GM12878 (cell line): ENCODE measurements at regions not wholly inside any gene's neighbourhood (a gene's known extent, or its start where the extent isn't known, plus 50 kb on each side); places are given as distances from the start of the nearest gene placed in this dataset.

Source experiments
- ATAC-seq: fragments of 200-7000 bp; cut with Tn5 transposase; 3 replicates; pipeline ENCODE4 v1.9.1; 2020; ENCODE audit warnings: mild to moderate bottlenecking, moderate library complexity
- BruUV-seq: library from RNA; stranded (reverse); fragments of 400-500 nt; replicated peaks from 2 replicates; lab custom pipeline; 2021; lab: Mats Ljungman, UMichigan
- CTCF ChIA-PET: fragments of 300-600 bp; sonication (Branson Sonifier 250); formaldehyde crosslinking; extraction: SDS; loops from one replicate; lab custom pipeline; 2021; ENCODE audit warnings: inconsistent platforms; lab: Yijun Ruan, JAX
- POLR2A ChIA-PET: fragments of 350-600 bp; formaldehyde crosslinking; extraction: SDS; loops from one replicate; lab custom pipeline; 2021; ENCODE audit warnings: inconsistent platforms; lab: Charles Lee
- RAD21 ChIA-PET: fragments of 300-600 bp; sonication (Branson Sonifier 250); formaldehyde crosslinking; loops from one replicate; lab custom pipeline; 2023; ENCODE audit warnings: antibody characterized with exemption; ENCODE audit not compliant: unreplicated experiment; lab: Charles Lee
- SMC1A ChIA-PET: fragments of 300-600 bp; sonication (Branson Sonifier 250); formaldehyde crosslinking; loops from one replicate; lab custom pipeline; 2023; ENCODE audit not compliant: unreplicated experiment, uncharacterized antibody; lab: Charles Lee
- DNase-seq: peaks from one replicate; pipeline ENCODE4 v3.0.0-alpha.2; 2011; ENCODE audit warnings: low read depth, low spot score
- FAIRE-seq: peaks from 3 replicates; lab custom pipeline; 2011; peaks lifted over from hg19 to GRCh38; lab: Jason Lieb, UNC
- H2AFZ ChIP-seq: 2 replicates; pipeline ENCODE4 v1.6.0; 2011; ENCODE audit warnings: low read depth, low read length, control low read depth; ENCODE audit not compliant: control insufficient read depth
- H3K27ac ChIP-seq: 2 replicates; pipeline ENCODE4 v1.5.1; 2011; ENCODE audit warnings: control low read depth; ENCODE audit not compliant: control insufficient read depth, insufficient read depth
- H3K27me3 ChIP-seq, 2 experiments: replicated peaks in 1 of 2; 2 replicates each; pipeline versions ENCODE4 v1.6.0 to v1.6.1; 2011; ENCODE audit warnings: low read length in 1 of 2; ENCODE audit not compliant: control insufficient read depth in 2 of 2, insufficient read depth in 2 of 2
- H3K36me3 ChIP-seq, 2 experiments: 2 replicates each; pipeline ENCODE4 v1.5.1; 2011; ENCODE audit warnings: low read length in 1 of 2; ENCODE audit not compliant: control insufficient read depth in 2 of 2, insufficient read depth in 2 of 2
- H3K4me1 ChIP-seq: 2 replicates; pipeline ENCODE4 v1.6.1; 2011; ENCODE audit warnings: mild to moderate bottlenecking, low read length, moderate library complexity, mixed read lengths; ENCODE audit not compliant: control insufficient read depth, insufficient read depth
- H3K4me2 ChIP-seq: 2 replicates; pipeline ENCODE4 v1.6.0; 2011; ENCODE audit warnings: control low read depth; ENCODE audit not compliant: control insufficient read depth, insufficient read depth
- H3K4me3 ChIP-seq: fragments of 200-600 bp; sonication (generic); 2 replicates; pipeline ENCODE4 v1.5.1; 2016
- H3K79me2 ChIP-seq: 2 replicates; pipeline ENCODE4 v1.6.0; 2011; ENCODE audit warnings: low read length; ENCODE audit not compliant: control insufficient read depth, insufficient read depth
- H3K9ac ChIP-seq: 2 replicates; pipeline ENCODE4 v1.8.0; 2011; ENCODE audit warnings: low read length, control low read depth, mixed read lengths; ENCODE audit not compliant: control insufficient read depth, insufficient read depth
- H3K9me3 ChIP-seq: replicated peaks from 3 replicates; pipeline ENCODE4 v1.5.1; 2011; ENCODE audit warnings: mild to moderate bottlenecking, low read length; ENCODE audit not compliant: control insufficient read depth, insufficient read depth
- H4K20me1 ChIP-seq: 2 replicates; pipeline ENCODE4 v1.6.0; 2011; ENCODE audit not compliant: control insufficient read depth, insufficient read depth
- CREB1 ChIP-seq: IDR thresholded peaks from 2 replicates; pipeline ENCODE4 v1.6.1; 2012; ENCODE audit warnings: low read depth, mild to moderate bottlenecking, inconsistent platforms
- FOXM1 ChIP-seq: IDR thresholded peaks from 2 replicates; pipeline ENCODE4 v1.6.1; 2012; ENCODE audit warnings: low read depth, mild to moderate bottlenecking, inconsistent platforms, low read length, moderate library complexity
- HDGF ChIP-seq: fragments of 450-650 bp; IDR thresholded peaks from 2 replicates; pipeline ENCODE4 v1.6.1; 2016; ENCODE audit warnings: antibody characterized with exemption
- IKZF2 ChIP-seq, 2 experiments: fragments of 450-650 bp; IDR thresholded peaks; 2 replicates each; pipeline ENCODE4 v1.6.1; 2017; ENCODE audit warnings: mild to moderate bottlenecking in 2 of 2, moderate library complexity in 2 of 2
- IRF3 ChIP-seq: fragments of 450-650 bp; IDR thresholded peaks from 2 replicates; pipeline ENCODE4 v1.6.1; 2014; ENCODE audit warnings: mild to moderate bottlenecking
- MTA2 ChIP-seq: fragments of 450-650 bp; IDR thresholded peaks from 2 replicates; pipeline ENCODE4 v1.6.1; 2016; ENCODE audit warnings: low read depth, mild to moderate bottlenecking, moderate library complexity
- MTA3 ChIP-seq: IDR thresholded peaks from 2 replicates; pipeline ENCODE4 v1.6.1; 2012; ENCODE audit warnings: low read length, inconsistent platforms, borderline replicate concordance
- NKRF ChIP-seq: fragments of 450-650 bp; conservative IDR thresholded peaks from 2 replicates; pipeline ENCODE4 v1.6.1; 2017; ENCODE audit warnings: mild to moderate bottlenecking, moderate library complexity
- NR2C2 ChIP-seq: IDR thresholded peaks from 2 replicates; pipeline ENCODE4 v1.6.1; 2011; ENCODE audit warnings: borderline replicate concordance, low read depth; ENCODE audit not compliant: control insufficient read depth, insufficient read length
- SMAD5 ChIP-seq: IDR thresholded peaks from 2 replicates; pipeline ENCODE4 v1.6.1; 2016; ENCODE audit warnings: antibody characterized with exemption, low read depth
- SREBF2 ChIP-seq: IDR thresholded peaks from 2 replicates; pipeline ENCODE4 v1.6.1; 2012; ENCODE audit warnings: mild to moderate bottlenecking, low read length
- STAT1 ChIP-seq: fragments of 450-650 bp; conservative IDR thresholded peaks from 2 replicates; pipeline ENCODE4 v1.6.1; 2014; ENCODE audit warnings: antibody characterized with exemption, mild to moderate bottlenecking
- STAT3 ChIP-seq: IDR thresholded peaks from 2 replicates; pipeline ENCODE4 v1.6.1; 2011; ENCODE audit warnings: low read depth, low read length, improper control_type of control experiment
- ZNF207 ChIP-seq: fragments of 450-650 bp; IDR thresholded peaks from 2 replicates; pipeline ENCODE4 v1.6.1; 2014; ENCODE audit warnings: antibody characterized with exemption, mild to moderate bottlenecking, borderline replicate concordance
- WGBS: methylation state at CpG from one replicate; pipeline ENCODE4 v1.1.6; 2016; ENCODE audit warnings: low lambda C conversion rate; ENCODE audit not compliant: insufficient replicate concordance, insufficient coverage; ENCODE audit errors: missing lambda C conversion rate; 5-methylcytosine and 5-hydroxymethylcytosine counted together
- in situ Hi-C: fragments of 300-500 bp; cut with MboI; formaldehyde crosslinking; loops from 9 replicates; pipeline ENCODE4 v1.14.3; 2018; ENCODE audit warnings: mixed read lengths
- intact Hi-C: fragments of 100-400 bp; cut with micrococcal nuclease; formaldehyde crosslinking; loops from one replicate; pipeline ENCODE4 v1.14.2; 2022; ENCODE audit not compliant: unreplicated experiment

- no TSS peak for BruUV-seq
- no peak for DNase-seq
- no peaks in the 10 kb centered on the region; a peak in 1 of 4 replicates for H3K27me3 ChIP-seq
- in situ Hi-C loops: no loop called here
- H3K4me2 ChIP-seq: no peak overlapping the region
- RAD21 ChIA-PET: no interaction called here
- H3K4me3 ChIP-seq: no peak overlapping the region
- no peak for ATAC-seq
- TF ChIP-seq MTA3 (no peak), SREBF2 (no peak), CREB1 (no peak), SMAD5 (no peak), HDGF (no peak), STAT3 (no peak), MTA2 (no peak), NKRF (no peak), IKZF2 (IDR thresholded peaks at IDR 0.05) (no peak), NR2C2 (no peak), ZNF207 (no peak), FOXM1 (no peak), STAT1 (no peak), IRF3 (no peak)
- H3K9me3 ChIP-seq: no peaks in the 10 kb centered on the region
- no peaks in the 10 kb centered on the region for H3K79me2 ChIP-seq
- SMC1A ChIA-PET: no interaction called here
- no peak overlapping the region for H2AFZ ChIP-seq
- H3K27ac ChIP-seq: no peak overlapping the region
- no peak overlapping the region for H3K9ac ChIP-seq
- no peak for FAIRE-seq
- CTCF ChIA-PET: no interaction called here
- H4K20me1 ChIP-seq: no peaks in the 10 kb centered on the region; the same call in 1 of the 2 replicates
- POLR2A ChIA-PET: no interaction called here
- intact Hi-C loops: no loop called here
- H3K36me3 ChIP-seq: no peaks in the 10 kb centered on the region
- 22% methylated on average over 3 of the region's 3 CpGs for WGBS
- no peaks in the 10 kb centered on the region for H3K4me1 ChIP-seq
These were observed 200.9 kb upstream of the TRPM3 start for GRCh38 chr9:71322311-71322710.
